ENCODE measurements at regions not wholly inside any gene's neighbourhood (a gene's known extent, or its start where the extent isn't known, plus 50 kb on each side); places are given as distances from the start of the nearest gene placed in this dataset.

- no peak for DNase-seq
- Histone ChIP-seq H3K4me3 (ENCODE audit: low read length) (no peak overlapping the region), H3K27me3 (replicated peaks; ENCODE audit: insufficient read depth, low read length) (no peaks in the 10 kb centered on the region), H2AFZ (ENCODE audit: low read length) (no peak overlapping the region), H3K9me3 (replicated peaks; ENCODE audit: insufficient read depth, low read length) (no peaks in the 10 kb centered on the region), H3K27ac (ENCODE audit: low read length) (no peak overlapping the region), H3K4me2 (ENCODE audit: low read depth, low read length) (no peak overlapping the region), H3F3A (ENCODE audit: insufficient read depth, low read length) (no peaks in the 10 kb centered on the region), H3K9ac (ENCODE audit: low read length) (no peak overlapping the region), H3K36me3 (replicated peaks; ENCODE audit: insufficient read depth, low read length) (no peaks in the 10 kb centered on the region), H4K20me1 (ENCODE audit: insufficient read depth, low read length) (no peaks in the 10 kb centered on the region), H3K4me1 (ENCODE audit: low read length) (no peaks in the 10 kb centered on the region), H3K9me2 (replicated peaks; ENCODE audit: insufficient read depth, low read length) (no peaks in the 10 kb centered on the region), H3K79me2 (ENCODE audit: low read length) (no peaks in the 10 kb centered on the region)
- TF ChIP-seq, protein P1, sequence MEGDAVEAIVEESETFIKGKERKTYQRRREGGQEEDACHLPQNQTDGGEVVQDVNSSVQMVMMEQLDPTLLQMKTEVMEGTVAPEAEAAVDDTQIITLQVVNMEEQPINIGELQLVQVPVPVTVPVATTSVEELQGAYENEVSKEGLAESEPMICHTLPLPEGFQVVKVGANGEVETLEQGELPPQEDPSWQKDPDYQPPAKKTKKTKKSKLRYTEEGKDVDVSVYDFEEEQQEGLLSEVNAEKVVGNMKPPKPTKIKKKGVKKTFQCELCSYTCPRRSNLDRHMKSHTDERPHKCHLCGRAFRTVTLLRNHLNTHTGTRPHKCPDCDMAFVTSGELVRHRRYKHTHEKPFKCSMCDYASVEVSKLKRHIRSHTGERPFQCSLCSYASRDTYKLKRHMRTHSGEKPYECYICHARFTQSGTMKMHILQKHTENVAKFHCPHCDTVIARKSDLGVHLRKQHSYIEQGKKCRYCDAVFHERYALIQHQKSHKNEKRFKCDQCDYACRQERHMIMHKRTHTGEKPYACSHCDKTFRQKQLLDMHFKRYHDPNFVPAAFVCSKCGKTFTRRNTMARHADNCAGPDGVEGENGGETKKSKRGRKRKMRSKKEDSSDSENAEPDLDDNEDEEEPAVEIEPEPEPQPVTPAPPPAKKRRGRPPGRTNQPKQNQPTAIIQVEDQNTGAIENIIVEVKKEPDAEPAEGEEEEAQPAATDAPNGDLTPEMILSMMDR (IDR thresholded peaks at IDR 0.05; ENCODE audit: low read length) = no peak
- no peak for TF ChIP-seq EZH2 (optimal IDR thresholded peaks at IDR 0.05; ENCODE audit: low read depth, low read length)
- no peak for TF ChIP-seq EZH2phosphoT487 (IDR thresholded peaks at IDR 0.05; ENCODE audit: low read length)
Measured at GRCh38 chr2:200172521-200172920, 134.0 kb upstream of the SPATS2L start.

DNA sequence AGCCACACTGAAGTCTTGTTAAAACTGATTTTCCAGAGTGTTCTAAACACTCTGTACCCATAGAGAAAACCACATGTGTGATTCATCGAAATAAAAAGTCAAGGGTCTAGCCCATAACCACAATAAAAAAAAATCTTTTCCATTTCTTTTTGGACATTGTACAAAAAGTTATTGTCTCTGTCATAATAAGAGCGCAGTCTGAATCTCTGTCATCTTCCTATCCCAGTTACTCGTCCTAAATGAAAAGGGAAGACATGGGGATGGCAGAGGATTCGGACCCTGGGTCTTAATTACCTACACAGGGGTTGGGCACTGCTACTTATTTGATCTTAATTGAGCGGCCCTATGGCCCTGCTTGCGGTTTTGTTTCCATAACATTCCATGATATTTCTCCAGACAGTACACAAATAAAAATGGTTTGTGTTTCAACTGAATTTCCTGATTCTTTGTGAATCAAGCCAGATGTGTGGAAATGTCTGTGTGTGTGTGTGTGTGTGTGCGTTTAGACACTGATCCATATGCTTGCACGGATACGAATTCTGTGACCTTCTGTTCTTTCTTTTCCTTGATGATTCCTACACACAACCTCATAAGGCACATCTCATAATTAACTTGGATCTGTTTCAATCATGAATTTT is 133.4 kb upstream of the SPATS2L start:
- H3K4me1 ChIP-seq (ENCODE audit: low read length) = no peaks in the 10 kb centered on the region
- TF ChIP-seq, protein P1 (IDR thresholded peaks at IDR 0.05; ENCODE audit: low read length) = no peak
- TF ChIP-seq EZH2 (optimal IDR thresholded peaks at IDR 0.05; ENCODE audit: low read depth, low read length) = no peak
- no peak for TF ChIP-seq EZH2phosphoT487 (IDR thresholded peaks at IDR 0.05; ENCODE audit: low read length)
- no peak overlapping the region for H3K4me3 ChIP-seq (ENCODE audit: low read length)
- no peaks in the 10 kb centered on the region for H3K9me2 ChIP-seq (replicated peaks; ENCODE audit: insufficient read depth, low read length)
- H3K27me3 ChIP-seq (replicated peaks; ENCODE audit: insufficient read depth, low read length) = no peaks in the 10 kb centered on the region
- H3K79me2 ChIP-seq (ENCODE audit: low read length) = no peaks in the 10 kb centered on the region
- no peaks in the 10 kb centered on the region for H3K36me3 ChIP-seq (replicated peaks; ENCODE audit: insufficient read depth, low read length)
- H4K20me1 ChIP-seq (ENCODE audit: insufficient read depth, low read length) = no peaks in the 10 kb centered on the region
- H3F3A ChIP-seq (ENCODE audit: insufficient read depth, low read length) = no peaks in the 10 kb centered on the region
- no peak overlapping the region for H2AFZ ChIP-seq (ENCODE audit: low read length)
- DNase-seq = no peak
- no peak overlapping the region for H3K9ac ChIP-seq (ENCODE audit: low read length)
- H3K4me2 ChIP-seq (ENCODE audit: low read depth, low read length) = no peak overlapping the region
- no peak overlapping the region for H3K27ac ChIP-seq (ENCODE audit: low read length)
- H3K9me3 ChIP-seq (replicated peaks; ENCODE audit: insufficient read depth, low read length) = no peaks in the 10 kb centered on the region

GRCh38 chr2:200173691-200174090 is 132.8 kb upstream of the SPATS2L start:
- Histone ChIP-seq H3K9me3 (replicated peaks; ENCODE audit: insufficient read depth, low read length) (no peaks in the 10 kb centered on the region), H3K4me2 (ENCODE audit: low read depth, low read length) (no peak overlapping the region), H3K27ac (ENCODE audit: low read length) (no peak overlapping the region), H3K79me2 (ENCODE audit: low read length) (no peaks in the 10 kb centered on the region), H3K36me3 (replicated peaks; ENCODE audit: insufficient read depth, low read length) (no peaks in the 10 kb centered on the region), H4K20me1 (ENCODE audit: insufficient read depth, low read length) (no peaks in the 10 kb centered on the region), H3K9ac (ENCODE audit: low read length) (no peak overlapping the region), H3K27me3 (replicated peaks; ENCODE audit: insufficient read depth, low read length) (no peaks in the 10 kb centered on the region), H3K4me3 (ENCODE audit: low read length) (no peak overlapping the region), H2AFZ (ENCODE audit: low read length) (no peak overlapping the region), H3K9me2 (replicated peaks; ENCODE audit: insufficient read depth, low read length) (no peaks in the 10 kb centered on the region), H3K4me1 (ENCODE audit: low read length) (no peaks in the 10 kb centered on the region), H3F3A (ENCODE audit: insufficient read depth, low read length) (no peaks in the 10 kb centered on the region)
- no peak for DNase-seq
- TF ChIP-seq EZH2phosphoT487 (IDR thresholded peaks at IDR 0.05; ENCODE audit: low read length) = no peak
- TF ChIP-seq, protein P1 (IDR thresholded peaks at IDR 0.05; ENCODE audit: low read length) = no peak
- no peak for TF ChIP-seq EZH2 (optimal IDR thresholded peaks at IDR 0.05; ENCODE audit: low read depth, low read length)
